PC-9 (cell line): ENCODE measurements at regions not wholly inside any gene's neighbourhood (a gene's known extent, or its start where the extent isn't known, plus 50 kb on each side); places are given as distances from the start of the nearest gene placed in this dataset.

Experiments
- EZH2 ChIP-seq: fragments of 200-600 bp; sonication (generic); IDR thresholded peaks from 2 replicates; pipeline ENCODE4 v1.8.0; 2017; ENCODE audit warnings: antibody characterized with exemption, low read depth
- TF ChIP-seq, protein P1 (sequence below): fragments of 200-600 bp; sonication (generic); conservative IDR thresholded peaks from 2 replicates; pipeline ENCODE4 v1.6.1; 2017; ENCODE audit warnings: mixed run types, antibody characterized with exemption, mild to moderate bottlenecking, moderate library complexity

DNA sequence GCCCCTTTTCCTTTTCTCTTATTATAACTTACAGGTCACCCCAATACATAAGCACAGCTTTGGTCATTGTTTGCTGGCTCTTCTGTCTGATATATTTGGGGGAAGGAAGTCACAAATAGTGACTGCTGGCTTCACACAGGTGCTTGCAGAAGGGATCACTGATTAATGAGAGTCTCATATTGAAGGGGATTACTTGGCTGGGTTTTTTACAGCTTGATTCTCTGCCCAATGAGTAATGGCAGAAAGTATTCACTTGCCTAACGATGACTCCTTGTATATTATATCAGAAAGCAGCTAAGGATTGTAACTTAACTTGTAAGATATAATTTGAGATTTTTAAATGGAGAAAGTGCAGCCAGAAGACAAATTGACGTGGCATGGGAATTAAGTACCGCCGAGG is 119.3 kb upstream of the PFN2 start:
- TF ChIP-seq, protein P1, sequence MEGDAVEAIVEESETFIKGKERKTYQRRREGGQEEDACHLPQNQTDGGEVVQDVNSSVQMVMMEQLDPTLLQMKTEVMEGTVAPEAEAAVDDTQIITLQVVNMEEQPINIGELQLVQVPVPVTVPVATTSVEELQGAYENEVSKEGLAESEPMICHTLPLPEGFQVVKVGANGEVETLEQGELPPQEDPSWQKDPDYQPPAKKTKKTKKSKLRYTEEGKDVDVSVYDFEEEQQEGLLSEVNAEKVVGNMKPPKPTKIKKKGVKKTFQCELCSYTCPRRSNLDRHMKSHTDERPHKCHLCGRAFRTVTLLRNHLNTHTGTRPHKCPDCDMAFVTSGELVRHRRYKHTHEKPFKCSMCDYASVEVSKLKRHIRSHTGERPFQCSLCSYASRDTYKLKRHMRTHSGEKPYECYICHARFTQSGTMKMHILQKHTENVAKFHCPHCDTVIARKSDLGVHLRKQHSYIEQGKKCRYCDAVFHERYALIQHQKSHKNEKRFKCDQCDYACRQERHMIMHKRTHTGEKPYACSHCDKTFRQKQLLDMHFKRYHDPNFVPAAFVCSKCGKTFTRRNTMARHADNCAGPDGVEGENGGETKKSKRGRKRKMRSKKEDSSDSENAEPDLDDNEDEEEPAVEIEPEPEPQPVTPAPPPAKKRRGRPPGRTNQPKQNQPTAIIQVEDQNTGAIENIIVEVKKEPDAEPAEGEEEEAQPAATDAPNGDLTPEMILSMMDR: no peak
- no peak for TF ChIP-seq EZH2
